Transverse colon (tissue), 4 donors: ENCODE measurements at regions not wholly inside any gene's neighbourhood (a gene's known extent, or its start where the extent isn't known, plus 50 kb on each side); places are given as distances from the start of the nearest gene placed in this dataset.

ENCODE experiments used
- POLR2A ChIP-seq: fragments of 450-650 bp; IDR thresholded peaks from one replicate; pipeline ENCODE4 v1.6.1; 2016; ENCODE audit warnings: antibody characterized with exemption, mild to moderate bottlenecking, moderate library complexity
- POLR2AphosphoS5 ChIP-seq, 3 donors: sonication (generic); formaldehyde crosslinking; IDR thresholded peaks; one replicate each; pipeline ENCODE4 v1.6.1; 2016; ENCODE audit warnings: antibody characterized with exemption in 3 of 3
- TF ChIP-seq, protein P1 (sequence below), 5 experiments: fragments of 200-600 bp in 3 of 5; fragments of 450-650 bp in 2 of 5; sonication (generic) in 3 of 5; IDR thresholded peaks; 1 replicate in 2 of 5; 2 replicates in 3 of 5; pipeline ENCODE4 v1.5.1; 2016 to 2017; ENCODE audit warnings: antibody characterized with exemption in 5 of 5, inconsistent platforms in 3 of 5, mild to moderate bottlenecking in 2 of 5, moderate library complexity in 1 of 5

DNA sequence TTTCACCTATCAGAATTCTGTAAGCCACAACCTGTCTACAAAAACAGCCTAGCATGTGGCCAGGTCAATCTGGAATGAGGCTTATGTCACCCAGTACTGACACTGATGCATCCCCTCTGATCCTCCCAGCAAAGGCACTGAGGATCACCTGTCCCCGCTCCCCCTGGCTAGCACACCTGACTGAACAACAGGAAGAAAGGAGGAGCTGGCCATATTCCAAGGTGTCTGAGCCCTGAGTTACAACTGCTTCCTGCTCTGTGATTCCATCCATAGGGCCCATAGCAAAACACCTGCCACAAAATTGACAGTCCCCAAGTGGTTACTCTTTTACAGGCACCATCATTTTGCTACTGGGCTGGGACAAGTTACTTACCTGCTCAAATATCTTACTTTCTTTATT is 555.5 kb upstream of the CFAP20DC start:
- TF ChIP-seq, protein P1, sequence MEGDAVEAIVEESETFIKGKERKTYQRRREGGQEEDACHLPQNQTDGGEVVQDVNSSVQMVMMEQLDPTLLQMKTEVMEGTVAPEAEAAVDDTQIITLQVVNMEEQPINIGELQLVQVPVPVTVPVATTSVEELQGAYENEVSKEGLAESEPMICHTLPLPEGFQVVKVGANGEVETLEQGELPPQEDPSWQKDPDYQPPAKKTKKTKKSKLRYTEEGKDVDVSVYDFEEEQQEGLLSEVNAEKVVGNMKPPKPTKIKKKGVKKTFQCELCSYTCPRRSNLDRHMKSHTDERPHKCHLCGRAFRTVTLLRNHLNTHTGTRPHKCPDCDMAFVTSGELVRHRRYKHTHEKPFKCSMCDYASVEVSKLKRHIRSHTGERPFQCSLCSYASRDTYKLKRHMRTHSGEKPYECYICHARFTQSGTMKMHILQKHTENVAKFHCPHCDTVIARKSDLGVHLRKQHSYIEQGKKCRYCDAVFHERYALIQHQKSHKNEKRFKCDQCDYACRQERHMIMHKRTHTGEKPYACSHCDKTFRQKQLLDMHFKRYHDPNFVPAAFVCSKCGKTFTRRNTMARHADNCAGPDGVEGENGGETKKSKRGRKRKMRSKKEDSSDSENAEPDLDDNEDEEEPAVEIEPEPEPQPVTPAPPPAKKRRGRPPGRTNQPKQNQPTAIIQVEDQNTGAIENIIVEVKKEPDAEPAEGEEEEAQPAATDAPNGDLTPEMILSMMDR (IDR thresholded peaks at IDR 0.05), result no peak
- TF ChIP-seq POLR2AphosphoS5 (IDR thresholded peaks at IDR 0.05) (no peak), POLR2A (no peak)
